H9 (cell line): ENCODE measurements at regions not wholly inside any gene's neighbourhood (a gene's known extent, or its start where the extent isn't known, plus 50 kb on each side); places are given as distances from the start of the nearest gene placed in this dataset.

Experiments used
- DNase-seq: peaks from one replicate; pipeline ENCODE4 v3.0.0-alpha.2; 2017
- H2AFZ ChIP-seq: one replicate; pipeline ENCODE4 v1.6.1; 2013; ENCODE audit warnings: mild to moderate bottlenecking, low read length, control low read depth, moderate library complexity
- H2AK5ac ChIP-seq: 2 replicates; pipeline ENCODE4 v1.6.1; 2013; ENCODE audit warnings: low read length, control low read depth, mixed read lengths; ENCODE audit not compliant: insufficient read length
- H2BK120ac ChIP-seq: one replicate; pipeline ENCODE4 v1.6.1; 2013; ENCODE audit warnings: low read depth, mild to moderate bottlenecking, low read length, control low read depth, inconsistent platforms; ENCODE audit not compliant: poor library complexity, severe bottlenecking
- H2BK12ac ChIP-seq: 2 replicates; pipeline ENCODE4 v1.6.1; 2013; ENCODE audit warnings: low read length, control low read depth, mixed read lengths, low read depth; ENCODE audit not compliant: insufficient read length
- H2BK15ac ChIP-seq: 2 replicates; pipeline ENCODE4 v1.6.1; 2013; ENCODE audit warnings: low read depth, low read length, control low read depth
- H2BK20ac ChIP-seq: one replicate; pipeline ENCODE4 v1.6.1; 2013; ENCODE audit warnings: low read depth, mild to moderate bottlenecking, low read length, control low read depth, inconsistent platforms; ENCODE audit not compliant: poor library complexity, severe bottlenecking
- H2BK5ac ChIP-seq: 2 replicates; pipeline ENCODE4 v1.6.1; 2013; ENCODE audit warnings: low read length, control low read depth, mixed read lengths; ENCODE audit not compliant: insufficient read length
- H3K14ac ChIP-seq: 2 replicates; pipeline ENCODE4 v1.6.1; 2013; ENCODE audit warnings: low read length, control low read depth; ENCODE audit not compliant: insufficient read depth
- H3K18ac ChIP-seq: 2 replicates; pipeline ENCODE4 v1.6.1; 2013; ENCODE audit warnings: low read depth, mild to moderate bottlenecking, mixed read lengths, low read length, control low read depth; ENCODE audit not compliant: insufficient read length
- H3K23ac ChIP-seq: 2 replicates; pipeline ENCODE4 v1.6.1; 2013; ENCODE audit warnings: low read length, control low read depth, mixed read lengths, low read depth; ENCODE audit not compliant: insufficient read length
- H3K23me2 ChIP-seq: 2 replicates; pipeline ENCODE4 v1.6.1; 2013; ENCODE audit warnings: low read depth, mild to moderate bottlenecking, mixed read lengths, low read length, control low read depth; ENCODE audit not compliant: insufficient read length, poor library complexity, severe bottlenecking
- H3K27ac ChIP-seq: 2 replicates; pipeline ENCODE4 v1.5.1; 2013; ENCODE audit warnings: low read length, control low read depth, mixed read lengths, low read depth; ENCODE audit not compliant: insufficient read length
- H3K27me3 ChIP-seq: 2 replicates; pipeline ENCODE4 v1.6.1; 2013; ENCODE audit warnings: low read length, control low read depth, inconsistent platforms; ENCODE audit not compliant: insufficient read depth
- H3K4ac ChIP-seq: 2 replicates; pipeline ENCODE4 v1.6.1; 2013; ENCODE audit warnings: low read depth, mild to moderate bottlenecking, control low read depth, inconsistent platforms, low read length, moderate library complexity
- H3K4me1 ChIP-seq: 2 replicates; pipeline ENCODE4 v1.6.1; 2013; ENCODE audit warnings: low read length, control low read depth, inconsistent platforms; ENCODE audit not compliant: insufficient read depth
- H3K4me2 ChIP-seq: 2 replicates; pipeline ENCODE4 v1.6.1; 2013; ENCODE audit warnings: low read length, control low read depth, mixed read lengths; ENCODE audit not compliant: insufficient read length, insufficient read depth
- H3K56ac ChIP-seq: 2 replicates; pipeline ENCODE4 v1.6.1; 2013; ENCODE audit warnings: low read depth, mild to moderate bottlenecking, mixed read lengths, low read length, control low read depth; ENCODE audit not compliant: insufficient read length
- H3K79me1 ChIP-seq: 2 replicates; pipeline ENCODE4 v1.6.1; 2013; ENCODE audit warnings: low read depth, mild to moderate bottlenecking, moderate library complexity, low read length, control low read depth, inconsistent platforms; ENCODE audit not compliant: insufficient read depth, poor library complexity, severe bottlenecking
- H3K79me2 ChIP-seq: 2 replicates; pipeline ENCODE4 v1.6.1; 2013; ENCODE audit warnings: low read length, control low read depth, inconsistent platforms; ENCODE audit not compliant: insufficient read depth
- H3K9ac ChIP-seq: 2 replicates; pipeline ENCODE4 v1.6.1; 2013; ENCODE audit warnings: low read length, control low read depth, mixed read lengths; ENCODE audit not compliant: insufficient read length; ENCODE audit errors: extremely low read depth
- H3K9me3 ChIP-seq: one replicate; pipeline ENCODE4 v1.6.1; 2013; ENCODE audit warnings: low read depth, low read length, inconsistent platforms; ENCODE audit not compliant: control insufficient read depth
- H3T11ph ChIP-seq: one replicate; pipeline ENCODE4 v1.6.1; 2013; ENCODE audit warnings: mild to moderate bottlenecking, low read length, control low read depth, inconsistent platforms
- H4K20me1 ChIP-seq: one replicate; pipeline ENCODE4 v1.6.1; 2013; ENCODE audit not compliant: control insufficient read depth, insufficient read length, insufficient read depth
- H4K5ac ChIP-seq: 2 replicates; pipeline ENCODE4 v1.6.1; 2013; ENCODE audit warnings: low read depth, mild to moderate bottlenecking, mixed read lengths, low read length, control low read depth; ENCODE audit not compliant: insufficient read length
- H4K8ac ChIP-seq: replicated peaks from 2 replicates; pipeline ENCODE4 v1.6.1; 2013; ENCODE audit warnings: low read length, control low read depth, mixed read lengths, low read depth; ENCODE audit not compliant: insufficient read length
- H4K91ac ChIP-seq: 2 replicates; pipeline ENCODE4 v1.6.1; 2013; ENCODE audit warnings: low read depth, mild to moderate bottlenecking, moderate library complexity, mixed read lengths, low read length, control low read depth; ENCODE audit not compliant: insufficient read length
- H3K27ac Mint-ChIP-seq, 3 experiments: 2 replicates in 2 of 3; 3 replicates in 1 of 3; pipeline ENCODE4 v1.8.0; 2020 to 2021; ENCODE audit warnings: mixed read lengths in 3 of 3, mild to moderate bottlenecking in 1 of 3, moderate library complexity in 1 of 3
- H3K27me3 Mint-ChIP-seq: 2 replicates; pipeline ENCODE4 v1.8.0; 2021; ENCODE audit warnings: low read depth, mild to moderate bottlenecking, moderate library complexity, mixed read lengths
- H3K36me3 Mint-ChIP-seq, 3 experiments: 2 replicates in 2 of 3; 3 replicates in 1 of 3; pipeline ENCODE4 v1.8.0; 2020 to 2021; ENCODE audit warnings: low read depth in 3 of 3, mixed read lengths in 3 of 3; ENCODE audit not compliant: insufficient read depth in 1 of 3
- H3K4me1 Mint-ChIP-seq, 2 experiments: 2 replicates each; pipeline ENCODE4 v1.8.0; 2020; ENCODE audit warnings: mixed read lengths in 2 of 2
- H3K4me3 Mint-ChIP-seq, 2 experiments: 2 replicates in 1 of 2; 3 replicates in 1 of 2; pipeline ENCODE4 v1.8.0; 2020 to 2021; ENCODE audit warnings: mild to moderate bottlenecking in 2 of 2, mixed read lengths in 2 of 2, moderate library complexity in 1 of 2
- H3K9me3 Mint-ChIP-seq, 2 experiments: 2 replicates in 1 of 2; 3 replicates in 1 of 2; pipeline ENCODE4 v1.8.0; 2020; ENCODE audit warnings: mild to moderate bottlenecking in 2 of 2, mixed read lengths in 2 of 2, moderate library complexity in 1 of 2
- TF ChIP-seq, protein P1 (sequence below): fragments of 200-600 bp; sonication (generic); conservative IDR thresholded peaks from 3 replicates; pipeline ENCODE4 v1.8.0; 2021; ENCODE audit warnings: antibody characterized with exemption, mild to moderate bottlenecking

- Histone ChIP-seq H2BK20ac (no peak overlapping the region), H2AK5ac (no peak overlapping the region), H3K56ac (no peak overlapping the region), H3K4me2 (no peak overlapping the region), H2BK12ac (no peak overlapping the region), H2BK120ac (no peak overlapping the region), H3K4me1 (no peaks in the 10 kb centered on the region; the same call in 1 of the 2 replicates), H3K23me2 (no peaks in the 10 kb centered on the region), H3K79me2 (no peaks in the 10 kb centered on the region), H3K14ac (no peak overlapping the region), H3K9me3 (no peaks in the 10 kb centered on the region), H4K20me1 (no peaks in the 10 kb centered on the region), H4K91ac (no peak overlapping the region), H3T11ph (no peak overlapping the region), H4K5ac (no peak overlapping the region), H3K27me3 (no peaks in the 10 kb centered on the region), H3K9ac (no peak overlapping the region), H3K4ac (no peak overlapping the region), H3K23ac (no peak overlapping the region), H3K79me1 (no peaks in the 10 kb centered on the region), H2AFZ (no peak overlapping the region), H4K8ac (no peak overlapping the region), H3K18ac (no peak overlapping the region), H3K27ac (no peak overlapping the region), H2BK15ac (no peak overlapping the region), H2BK5ac (no peak overlapping the region)
- peaks cover 0 to 2% (median 0%) of the 10 kb centered on the region in 3 experiments; a peak in 1 of 7 replicates for H3K36me3 Mint-ChIP-seq
- H3K4me3 Mint-ChIP-seq = no peak overlapping the region
- no peak overlapping the region; a peak in 1 of 7 replicates for H3K27ac Mint-ChIP-seq
- TF ChIP-seq, protein P1, sequence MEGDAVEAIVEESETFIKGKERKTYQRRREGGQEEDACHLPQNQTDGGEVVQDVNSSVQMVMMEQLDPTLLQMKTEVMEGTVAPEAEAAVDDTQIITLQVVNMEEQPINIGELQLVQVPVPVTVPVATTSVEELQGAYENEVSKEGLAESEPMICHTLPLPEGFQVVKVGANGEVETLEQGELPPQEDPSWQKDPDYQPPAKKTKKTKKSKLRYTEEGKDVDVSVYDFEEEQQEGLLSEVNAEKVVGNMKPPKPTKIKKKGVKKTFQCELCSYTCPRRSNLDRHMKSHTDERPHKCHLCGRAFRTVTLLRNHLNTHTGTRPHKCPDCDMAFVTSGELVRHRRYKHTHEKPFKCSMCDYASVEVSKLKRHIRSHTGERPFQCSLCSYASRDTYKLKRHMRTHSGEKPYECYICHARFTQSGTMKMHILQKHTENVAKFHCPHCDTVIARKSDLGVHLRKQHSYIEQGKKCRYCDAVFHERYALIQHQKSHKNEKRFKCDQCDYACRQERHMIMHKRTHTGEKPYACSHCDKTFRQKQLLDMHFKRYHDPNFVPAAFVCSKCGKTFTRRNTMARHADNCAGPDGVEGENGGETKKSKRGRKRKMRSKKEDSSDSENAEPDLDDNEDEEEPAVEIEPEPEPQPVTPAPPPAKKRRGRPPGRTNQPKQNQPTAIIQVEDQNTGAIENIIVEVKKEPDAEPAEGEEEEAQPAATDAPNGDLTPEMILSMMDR = no peak
- H3K4me1 Mint-ChIP-seq = peaks cover 33 to 38% of the 10 kb centered on the region in 2 experiments
- peaks cover 0 to 3% of the 10 kb centered on the region in 2 experiments; a peak in 2 of 5 replicates for H3K9me3 Mint-ChIP-seq
- no peaks in the 10 kb centered on the region; the same call in 1 of the 2 replicates for H3K27me3 Mint-ChIP-seq
- DNase-seq = no peak
These were observed 85.6 kb downstream of the ZNF486 start for GRCh38 chr19:20252613-20253012.
